ENCODE measurements at regions not wholly inside any gene's neighbourhood (a gene's known extent, or its start where the extent isn't known, plus 50 kb on each side); places are given as distances from the start of the nearest gene placed in this dataset.

DNA sequence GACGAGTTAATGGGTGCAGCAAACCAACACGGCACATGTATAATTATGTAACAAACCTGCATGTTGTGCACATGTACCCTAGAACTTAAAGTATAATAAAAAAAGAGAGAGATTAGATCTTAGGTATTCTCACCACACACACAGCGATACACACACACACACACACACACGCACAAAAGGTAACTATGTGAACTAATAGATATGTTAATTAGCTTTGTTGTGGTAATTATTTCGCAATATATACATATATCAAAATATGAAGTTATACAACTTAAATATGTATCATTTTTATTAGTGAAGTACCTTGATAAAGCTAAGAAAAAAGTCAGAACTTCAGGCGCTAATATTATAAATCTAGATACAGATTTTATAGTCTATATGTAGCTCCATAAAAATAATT is 849.2 kb downstream of the IPMK start:
- Mint-ChIP-seq H3K27ac (ENCODE audit: unreplicated experiment) (no peak overlapping the region), H3K4me1 (ENCODE audit: low read depth, unreplicated experiment) (no peaks in the 10 kb centered on the region), H3K36me3 (ENCODE audit: insufficient read depth, unreplicated experiment) (no peaks in the 10 kb centered on the region), H3K9me3 (ENCODE audit: unreplicated experiment) (peaks cover 10% of the 10 kb centered on the region), H3K27me3 (ENCODE audit: insufficient read depth, unreplicated experiment) (no peaks in the 10 kb centered on the region), H3K4me3 (ENCODE audit: unreplicated experiment) (no peak overlapping the region)
- BruUV-seq (replicated peaks) = no TSS peak
- Histone ChIP-seq H3K27me3 (replicated peaks; ENCODE audit: control insufficient read depth, insufficient read depth, low read length) (no peaks in the 10 kb centered on the region), H3K36me3 (ENCODE audit: control insufficient read depth, insufficient read depth, low read length) (no peaks in the 10 kb centered on the region), H3K4me3 (ENCODE audit: low read depth, low read length) (no peak overlapping the region), H3K9me3 (no peaks in the 10 kb centered on the region), H3K4me1 (no peaks in the 10 kb centered on the region)
- intact Hi-C loops (cut with micrococcal nuclease; ENCODE audit: unreplicated experiment) = no loop called here
- no peak for DNase-seq
- TF ChIP-seq, protein P1, sequence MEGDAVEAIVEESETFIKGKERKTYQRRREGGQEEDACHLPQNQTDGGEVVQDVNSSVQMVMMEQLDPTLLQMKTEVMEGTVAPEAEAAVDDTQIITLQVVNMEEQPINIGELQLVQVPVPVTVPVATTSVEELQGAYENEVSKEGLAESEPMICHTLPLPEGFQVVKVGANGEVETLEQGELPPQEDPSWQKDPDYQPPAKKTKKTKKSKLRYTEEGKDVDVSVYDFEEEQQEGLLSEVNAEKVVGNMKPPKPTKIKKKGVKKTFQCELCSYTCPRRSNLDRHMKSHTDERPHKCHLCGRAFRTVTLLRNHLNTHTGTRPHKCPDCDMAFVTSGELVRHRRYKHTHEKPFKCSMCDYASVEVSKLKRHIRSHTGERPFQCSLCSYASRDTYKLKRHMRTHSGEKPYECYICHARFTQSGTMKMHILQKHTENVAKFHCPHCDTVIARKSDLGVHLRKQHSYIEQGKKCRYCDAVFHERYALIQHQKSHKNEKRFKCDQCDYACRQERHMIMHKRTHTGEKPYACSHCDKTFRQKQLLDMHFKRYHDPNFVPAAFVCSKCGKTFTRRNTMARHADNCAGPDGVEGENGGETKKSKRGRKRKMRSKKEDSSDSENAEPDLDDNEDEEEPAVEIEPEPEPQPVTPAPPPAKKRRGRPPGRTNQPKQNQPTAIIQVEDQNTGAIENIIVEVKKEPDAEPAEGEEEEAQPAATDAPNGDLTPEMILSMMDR (IDR thresholded peaks at IDR 0.05; ENCODE audit: insufficient read depth in 1 of 2, low read depth in 1 of 2, low read length in 1 of 2, severe bottlenecking in 1 of 2, unreplicated experiment in 1 of 2) = no peak
- ChIA-PET POLR2A (no interaction called here), CTCF (no interaction called here)

DNA sequence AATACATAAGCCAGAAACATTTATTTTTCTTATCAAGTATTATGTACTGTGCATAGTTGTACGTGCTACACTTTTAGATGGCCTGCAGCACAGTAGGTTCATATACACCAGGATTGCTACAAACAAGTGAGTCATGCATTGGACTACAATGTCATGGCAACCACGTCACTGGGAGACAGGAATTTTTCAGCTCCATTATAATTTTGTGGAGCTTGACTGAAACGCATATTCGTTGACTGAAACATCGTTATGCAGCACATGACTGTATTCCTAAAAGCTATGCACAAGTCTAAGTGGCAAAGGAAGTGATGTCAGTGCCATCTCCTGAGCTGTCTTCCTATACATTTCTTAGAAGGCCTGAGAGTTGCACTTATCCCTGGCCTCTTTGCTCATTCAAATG is 871.8 kb downstream of the IPMK start:
- Mint-ChIP-seq H3K27ac (ENCODE audit: unreplicated experiment) (no peak overlapping the region), H3K27me3 (ENCODE audit: insufficient read depth, unreplicated experiment) (no peaks in the 10 kb centered on the region), H3K9me3 (ENCODE audit: unreplicated experiment) (no peaks in the 10 kb centered on the region), H3K36me3 (ENCODE audit: insufficient read depth, unreplicated experiment) (no peaks in the 10 kb centered on the region), H3K4me1 (ENCODE audit: low read depth, unreplicated experiment) (no peaks in the 10 kb centered on the region), H3K4me3 (ENCODE audit: unreplicated experiment) (no peak overlapping the region)
- H3K27me3 ChIP-seq (replicated peaks; ENCODE audit: control insufficient read depth, insufficient read depth, low read length) = no peaks in the 10 kb centered on the region
- H3K4me1 ChIP-seq = no peaks in the 10 kb centered on the region
- no peak for DNase-seq
- no peak overlapping the region for H3K4me3 ChIP-seq (ENCODE audit: low read depth, low read length)
- H3K36me3 ChIP-seq (ENCODE audit: control insufficient read depth, insufficient read depth, low read length) = no peaks in the 10 kb centered on the region
- ChIA-PET CTCF (no interaction called here), POLR2A (no interaction called here)
- no peaks in the 10 kb centered on the region for H3K9me3 ChIP-seq
- intact Hi-C loops (cut with micrococcal nuclease; ENCODE audit: unreplicated experiment) = no loop called here
- no TSS peak for BruUV-seq (replicated peaks)
- TF ChIP-seq, protein P1 (IDR thresholded peaks at IDR 0.05; ENCODE audit: insufficient read depth in 1 of 2, low read depth in 1 of 2, low read length in 1 of 2, severe bottlenecking in 1 of 2, unreplicated experiment in 1 of 2) = no peak

DNA sequence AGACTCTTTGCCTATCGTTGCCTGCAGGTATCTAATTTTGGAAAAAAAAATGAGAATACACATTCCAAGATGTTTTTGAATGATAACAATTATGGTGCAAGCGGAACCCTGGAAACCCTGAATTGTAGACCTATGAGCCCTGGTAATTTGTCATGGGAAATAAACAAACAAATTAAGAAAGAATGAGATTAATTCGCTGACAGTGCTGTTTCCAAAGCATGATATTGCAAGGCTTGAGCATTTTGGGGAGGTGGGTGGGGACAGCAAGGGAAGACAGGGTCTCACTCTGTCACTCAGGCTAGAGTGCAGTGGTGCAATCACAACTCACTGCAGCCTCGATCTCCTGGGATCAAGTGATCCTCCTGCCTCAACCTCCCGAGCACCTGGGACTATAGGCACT is 900.3 kb downstream of the IPMK start:
- DNase-seq = no peak
- intact Hi-C loops (cut with micrococcal nuclease; ENCODE audit: unreplicated experiment) = no loop called here
- H3K9me3 Mint-ChIP-seq (ENCODE audit: unreplicated experiment) = no peaks in the 10 kb centered on the region
- no peak overlapping the region for H3K27ac Mint-ChIP-seq (ENCODE audit: unreplicated experiment)
- BruUV-seq (replicated peaks) = no TSS peak
- H3K4me1 Mint-ChIP-seq (ENCODE audit: low read depth, unreplicated experiment) = no peaks in the 10 kb centered on the region
- Histone ChIP-seq H3K4me1 (no peaks in the 10 kb centered on the region), H3K36me3 (ENCODE audit: control insufficient read depth, insufficient read depth, low read length) (no peaks in the 10 kb centered on the region), H3K9me3 (no peaks in the 10 kb centered on the region), H3K4me3 (ENCODE audit: low read depth, low read length) (no peak overlapping the region), H3K27me3 (replicated peaks; ENCODE audit: control insufficient read depth, insufficient read depth, low read length) (no peaks in the 10 kb centered on the region)
- CTCF ChIA-PET = no interaction called here
- TF ChIP-seq, protein P1 (IDR thresholded peaks at IDR 0.05; ENCODE audit: insufficient read depth in 1 of 2, low read depth in 1 of 2, low read length in 1 of 2, severe bottlenecking in 1 of 2, unreplicated experiment in 1 of 2) = no peak
- H3K27me3 Mint-ChIP-seq (ENCODE audit: insufficient read depth, unreplicated experiment) = peaks cover 3% of the 10 kb centered on the region
- no peak overlapping the region for H3K4me3 Mint-ChIP-seq (ENCODE audit: unreplicated experiment)
- H3K36me3 Mint-ChIP-seq (ENCODE audit: insufficient read depth, unreplicated experiment) = no peaks in the 10 kb centered on the region
- POLR2A ChIA-PET = no interaction called here

Measured in Caco-2 (cell line).